NCI-H748 (cell line): ENCODE measurements at regions not wholly inside any gene's neighbourhood (a gene's known extent, or its start where the extent isn't known, plus 50 kb on each side); places are given as distances from the start of the nearest gene placed in this dataset.

Experiments
- DNase-seq: peaks from one replicate; lab custom pipeline; 2025; ENCODE audit not compliant: unreplicated experiment; lab: John Stamatoyannopoulos, UW

DNA sequence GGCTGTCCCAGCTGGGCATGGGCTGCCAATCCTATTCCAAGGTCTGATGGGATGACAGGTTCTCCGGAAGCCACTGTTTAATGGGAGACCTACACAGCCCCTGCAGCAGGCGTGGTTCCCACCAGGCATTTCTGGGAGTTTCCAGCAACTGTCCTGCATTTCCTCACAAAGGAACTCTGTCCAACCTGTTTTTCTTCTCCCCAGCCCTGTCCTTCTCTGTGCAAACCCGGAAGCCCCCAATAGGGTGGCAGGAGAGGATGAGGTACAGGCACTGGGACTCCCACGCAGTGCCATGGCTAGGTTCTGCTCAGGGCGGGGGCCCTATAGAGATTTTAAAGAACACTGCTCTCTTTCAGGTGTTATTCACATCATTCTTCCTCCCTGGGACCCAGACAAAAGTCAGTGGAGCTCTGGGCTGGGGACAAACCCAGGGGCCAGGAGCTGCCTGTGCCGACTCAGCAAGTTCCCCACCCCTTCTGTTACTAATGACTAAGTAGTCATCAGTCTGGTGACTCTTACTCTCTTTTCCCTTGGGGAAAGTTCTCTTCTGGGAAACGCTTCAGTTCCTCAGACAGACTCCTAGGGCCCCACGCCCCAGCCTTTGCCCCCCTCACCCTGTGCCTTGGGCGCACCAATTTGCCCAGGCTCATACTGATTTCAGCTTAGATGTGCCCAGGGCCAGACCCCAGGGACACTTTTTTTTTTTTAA, 97.7 kb downstream of the CD47 start:
- no peak for DNase-seq

DNA sequence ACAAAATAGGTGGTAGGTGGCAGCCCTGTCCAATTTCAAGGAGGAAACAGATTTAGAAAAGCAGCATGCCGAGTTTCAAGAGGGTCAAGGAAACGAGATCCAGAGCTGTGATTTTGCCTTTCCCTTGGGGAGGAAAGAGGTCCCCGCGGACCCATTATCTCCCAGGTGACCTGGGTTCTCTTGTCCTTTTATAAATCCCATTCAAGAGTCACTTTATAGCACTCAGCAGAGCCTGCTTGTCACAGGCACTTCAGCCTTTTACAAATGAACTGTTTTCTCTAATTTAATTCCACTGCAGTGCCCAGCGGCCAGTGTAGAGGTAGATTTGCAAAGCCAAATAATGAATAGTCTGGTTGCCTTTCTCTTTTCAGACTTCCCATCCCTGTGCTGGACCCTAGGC, 99.9 kb downstream of the CD47 start:
- DNase-seq: no peak

DNA sequence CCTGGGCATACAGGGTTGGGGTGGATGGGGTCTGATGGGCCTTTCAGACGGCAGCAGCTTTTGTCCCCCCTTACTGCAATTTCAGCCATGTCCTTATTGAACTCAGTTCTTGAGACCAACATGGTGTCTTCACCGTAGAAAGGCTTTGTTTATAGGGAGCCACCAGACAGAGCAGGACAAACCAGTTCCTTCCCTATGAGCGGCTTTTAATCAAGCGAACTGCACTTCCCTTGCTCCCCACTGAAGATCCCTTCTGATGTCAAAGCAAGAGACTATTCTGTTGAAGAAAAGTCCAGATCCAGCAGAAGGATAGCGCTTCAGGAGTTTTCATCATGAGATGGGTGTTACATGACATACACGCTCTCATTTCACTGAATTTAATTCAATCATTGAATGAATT, 100.4 kb downstream of the CD47 start:
- no peak for DNase-seq

DNA sequence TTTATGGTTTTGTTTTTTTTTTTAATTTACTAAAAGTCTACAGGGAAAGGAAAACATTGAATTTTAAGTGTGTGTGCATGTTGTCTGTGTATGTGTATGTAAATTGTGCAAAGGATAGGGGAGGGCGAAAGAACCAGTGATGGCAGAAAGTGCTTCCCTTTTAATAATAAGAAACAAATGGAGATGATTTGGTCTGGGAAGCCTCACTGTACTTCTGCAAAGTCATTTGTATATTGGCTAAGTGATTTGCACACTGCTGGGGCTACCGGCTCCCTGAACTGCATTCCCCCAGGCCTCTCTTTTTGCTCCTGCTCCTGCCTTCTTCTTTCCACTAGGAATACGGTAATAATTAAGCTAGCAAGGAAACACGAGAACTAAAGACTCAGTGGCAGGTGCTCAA, 101.2 kb downstream of the CD47 start:
- DNase-seq: no peak

DNA sequence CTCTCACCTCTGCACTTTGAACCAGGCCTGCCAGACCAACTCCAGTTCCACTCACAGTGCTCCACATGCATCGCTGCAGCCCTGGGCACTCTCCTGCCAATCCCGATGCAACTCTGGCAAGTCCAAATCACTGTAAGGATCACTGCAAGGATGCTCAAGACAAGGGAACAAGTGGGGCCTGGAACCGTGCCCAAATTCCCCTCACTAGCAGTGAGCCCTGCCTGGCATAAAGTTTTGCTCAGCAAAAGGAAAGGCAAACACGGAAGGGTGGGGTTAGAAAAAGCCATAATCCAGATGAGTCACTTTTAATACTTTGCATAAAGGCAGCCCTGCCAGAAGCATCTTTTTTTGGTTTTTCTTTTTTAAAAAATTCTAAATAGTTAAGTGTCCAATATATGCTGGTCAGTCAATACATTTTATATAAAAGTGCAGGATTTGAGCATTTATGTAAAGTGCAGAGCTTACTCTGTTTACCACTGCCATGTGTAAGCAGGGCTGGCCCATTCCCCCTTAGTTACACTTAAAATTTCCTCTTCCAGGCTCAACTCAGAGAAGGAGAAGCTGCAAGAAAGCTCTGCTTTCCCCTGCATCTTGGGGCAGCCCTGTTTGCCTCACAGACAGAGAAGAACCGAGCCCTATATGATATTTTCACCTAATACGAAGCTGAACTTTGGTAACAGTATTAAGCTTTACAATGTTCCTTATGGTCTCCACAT, 102.2 kb downstream of the CD47 start:
- DNase-seq: peak; percentile 30

DNA sequence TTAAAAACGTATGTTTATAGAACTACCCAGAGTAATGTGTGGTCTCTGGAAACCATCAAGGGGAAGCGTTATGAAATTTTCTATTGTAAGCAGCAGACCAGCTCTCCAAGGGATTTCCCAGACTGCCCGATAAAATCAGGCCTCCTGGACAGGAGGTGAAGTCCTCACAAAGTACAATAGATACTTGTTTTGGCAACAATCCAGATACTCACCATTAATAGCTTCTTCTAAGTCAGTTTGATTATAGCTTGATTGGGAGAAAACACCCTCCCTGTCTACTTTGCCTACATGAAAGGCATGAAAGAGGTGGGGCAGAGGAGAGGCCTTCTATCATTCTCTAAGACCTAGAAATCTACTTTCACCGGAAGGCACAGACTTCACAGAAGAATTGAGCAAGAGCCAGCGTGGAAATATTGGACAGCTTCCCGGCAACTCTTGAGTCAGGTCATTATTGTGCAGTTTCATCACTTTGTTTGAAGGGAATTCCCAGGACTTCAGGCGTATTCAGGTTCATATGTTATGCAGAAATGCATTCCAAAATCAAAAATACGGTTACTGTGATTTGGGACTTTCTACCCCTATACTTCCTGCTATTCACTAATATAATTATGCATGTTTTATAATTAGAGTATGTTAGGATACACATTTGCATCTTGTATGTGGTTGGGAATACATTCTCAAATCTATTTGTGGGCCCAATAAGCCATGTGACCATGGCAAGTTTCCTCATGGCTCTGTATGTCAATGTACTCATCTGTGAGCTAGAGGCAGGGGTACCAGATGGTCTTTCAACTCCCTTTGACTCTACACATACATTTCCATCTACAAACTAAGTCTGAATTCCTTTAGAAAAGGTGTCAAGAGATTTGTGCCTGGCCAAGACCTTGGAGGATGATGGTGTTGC, 103.5 kb downstream of the CD47 start:
- DNase-seq: peak; percentile 76

DNA sequence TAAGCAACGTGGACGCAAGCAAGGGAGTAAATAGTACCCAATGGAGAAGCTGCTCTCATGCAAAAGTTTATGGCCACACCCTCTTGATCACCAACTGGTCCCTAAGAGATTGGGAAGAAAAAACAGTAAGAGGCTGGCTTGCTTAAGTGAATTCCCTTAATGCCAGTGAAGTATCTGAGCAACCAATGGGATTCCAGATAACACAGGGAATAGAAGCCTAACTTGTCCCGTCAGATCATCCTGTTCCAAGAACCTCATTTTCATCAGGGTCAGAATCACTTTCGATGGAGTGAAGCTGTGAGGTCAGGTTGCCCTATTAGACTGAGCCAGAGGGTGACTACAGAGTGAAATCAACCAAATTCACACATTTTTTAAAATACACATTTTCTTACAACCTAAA, 104.3 kb downstream of the CD47 start:
- DNase-seq: no peak

DNA sequence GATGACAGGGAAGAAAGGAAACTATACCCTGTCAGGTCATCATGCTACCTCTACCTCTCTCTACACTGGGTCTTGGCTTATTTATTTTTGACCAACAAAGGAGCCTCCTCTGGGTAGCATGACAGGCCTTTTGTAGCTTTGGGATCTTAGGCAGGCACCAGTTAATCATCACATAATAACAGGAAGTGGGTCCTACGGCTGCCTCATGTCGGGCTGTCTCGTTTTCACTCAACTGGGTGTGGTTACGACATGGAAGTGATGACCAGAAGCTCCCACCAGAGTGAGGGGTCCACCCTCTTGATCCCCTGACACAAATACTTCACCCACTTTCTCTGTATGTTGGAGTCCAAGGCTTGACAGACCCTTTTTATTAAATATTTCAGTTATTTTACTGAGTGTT, 105.3 kb downstream of the CD47 start:
- DNase-seq: peak; percentile 56

DNA sequence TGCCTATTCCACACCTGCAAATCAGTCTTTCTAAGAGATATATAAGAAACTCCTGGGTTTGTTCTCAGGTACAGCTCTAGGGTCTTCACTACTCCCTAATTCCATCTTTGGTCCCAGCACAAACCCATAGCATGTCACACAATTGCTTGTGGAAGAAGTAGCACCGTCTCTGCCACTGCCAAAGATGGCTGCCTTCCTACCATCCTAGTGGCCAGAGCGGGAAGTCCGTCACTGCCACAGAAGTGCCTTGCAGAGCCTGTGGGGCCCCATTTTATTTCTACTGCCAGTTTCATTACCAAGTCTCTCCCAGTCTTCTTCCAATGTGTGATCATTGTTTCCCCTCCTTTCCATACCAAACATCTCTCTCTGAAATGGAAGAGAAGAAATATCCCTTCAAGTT, 107.6 kb downstream of the CD47 start:
- DNase-seq: no peak

DNA sequence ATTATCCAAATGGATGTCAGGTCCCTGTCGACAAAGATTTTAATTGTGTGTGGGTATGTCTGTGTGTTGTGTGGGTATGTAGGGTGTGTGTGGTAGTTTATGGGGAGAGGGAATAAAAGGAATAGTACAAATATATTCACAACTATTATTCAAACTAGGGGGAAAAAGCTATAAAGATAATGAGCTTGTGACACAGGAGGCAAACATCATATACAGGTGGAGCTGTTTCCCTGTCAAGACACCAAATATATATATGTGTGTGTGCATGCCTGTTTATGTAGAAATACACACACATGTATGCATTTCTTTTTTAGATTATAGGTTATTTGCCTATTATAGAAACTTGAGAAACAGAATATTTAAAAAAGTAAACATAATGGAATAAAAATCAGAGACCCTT, 108.7 kb downstream of the CD47 start:
- DNase-seq: no peak

DNA sequence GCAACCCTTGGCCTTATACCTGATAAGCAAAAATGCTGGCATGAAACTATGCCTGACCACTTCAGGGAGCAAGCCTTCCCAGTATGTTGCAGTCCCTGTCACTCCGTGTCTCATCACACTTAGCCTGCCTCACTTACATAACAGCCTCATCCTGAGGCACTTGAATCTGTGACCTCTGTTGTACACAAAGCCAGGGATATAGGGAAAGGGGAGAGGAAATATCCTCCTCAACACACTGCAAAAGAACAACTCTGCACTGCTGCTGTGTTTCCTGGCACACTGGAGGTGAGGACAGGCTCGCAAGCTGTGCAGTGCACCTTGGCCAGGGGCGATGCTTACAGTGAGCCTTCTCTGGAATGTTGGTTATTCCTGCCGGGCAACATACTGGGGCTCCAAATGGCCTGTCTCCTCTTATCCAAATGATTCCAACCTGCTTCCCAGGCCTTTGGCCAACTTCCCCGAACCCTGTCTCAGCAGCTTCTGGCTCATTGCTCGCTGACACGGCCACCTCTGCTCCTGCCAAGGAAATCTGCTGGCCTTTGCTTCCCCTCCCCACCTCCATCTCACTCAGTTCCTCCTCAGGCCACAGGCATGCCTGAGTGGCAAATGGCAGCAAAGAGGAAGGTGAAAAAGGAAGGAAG, 109.2 kb downstream of the CD47 start:
- no peak for DNase-seq

DNA sequence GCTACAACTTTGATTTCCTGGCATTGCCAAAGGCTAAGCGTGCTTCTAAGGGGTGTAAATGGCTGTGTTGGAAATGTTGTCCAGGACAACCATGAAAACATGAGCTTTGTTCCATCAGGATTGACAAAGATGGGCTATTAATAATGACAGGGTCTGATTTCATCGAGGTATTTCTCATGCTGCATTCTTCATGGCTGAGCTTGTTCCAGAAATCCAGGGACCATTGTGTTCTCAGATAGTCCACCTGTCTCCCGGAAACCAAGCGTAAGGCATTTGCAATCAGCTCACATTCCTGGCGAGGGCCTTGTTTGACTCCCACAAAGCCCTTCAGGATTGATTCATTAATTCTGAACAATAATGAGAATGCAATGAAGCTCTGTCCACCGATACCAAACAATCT, 111.3 kb downstream of the CD47 start:
- DNase-seq: no peak

DNA sequence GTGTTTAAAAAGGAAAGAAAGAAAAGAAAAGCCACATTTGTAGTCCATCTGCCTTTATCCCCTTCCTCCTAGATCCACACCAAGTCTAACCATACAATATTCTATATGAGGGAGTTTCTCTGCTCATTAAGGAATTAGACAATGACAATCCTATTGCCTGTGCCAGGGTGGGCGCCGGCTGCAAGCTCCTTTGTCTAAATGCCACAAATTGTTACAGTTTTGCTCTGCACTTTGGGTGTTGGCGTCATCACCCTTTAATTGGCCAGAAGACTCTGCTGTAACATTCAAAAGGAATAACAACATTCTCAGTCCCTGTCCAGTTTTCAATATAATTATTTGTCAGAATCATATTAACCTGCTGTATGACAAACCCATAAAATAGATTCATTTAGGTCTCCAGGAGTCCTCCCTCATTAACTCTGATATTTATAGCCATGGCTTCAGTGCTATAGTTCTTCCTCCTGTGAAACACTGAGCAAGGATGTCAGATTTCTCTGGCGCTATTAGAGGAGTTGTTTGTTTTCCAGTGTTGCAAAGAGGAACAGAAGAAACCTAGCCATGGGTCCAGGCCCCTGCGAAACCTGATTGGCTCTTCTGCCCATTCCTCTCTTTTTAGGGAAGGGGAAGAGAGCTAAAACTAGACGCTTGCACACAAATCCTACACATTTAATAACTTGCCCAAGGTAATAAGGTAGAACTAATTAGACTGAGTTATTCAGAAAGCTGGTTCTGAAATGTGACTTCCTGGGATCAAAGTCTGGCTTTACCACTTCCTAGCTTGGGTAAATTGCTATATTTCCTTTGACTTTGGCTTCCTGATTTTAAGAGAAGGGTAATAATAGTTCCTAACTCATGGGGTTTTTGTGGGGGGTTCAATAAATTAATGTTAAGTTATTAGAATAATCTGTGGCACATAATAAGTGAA, 112.4 kb downstream of the CD47 start:
- no peak for DNase-seq

DNA sequence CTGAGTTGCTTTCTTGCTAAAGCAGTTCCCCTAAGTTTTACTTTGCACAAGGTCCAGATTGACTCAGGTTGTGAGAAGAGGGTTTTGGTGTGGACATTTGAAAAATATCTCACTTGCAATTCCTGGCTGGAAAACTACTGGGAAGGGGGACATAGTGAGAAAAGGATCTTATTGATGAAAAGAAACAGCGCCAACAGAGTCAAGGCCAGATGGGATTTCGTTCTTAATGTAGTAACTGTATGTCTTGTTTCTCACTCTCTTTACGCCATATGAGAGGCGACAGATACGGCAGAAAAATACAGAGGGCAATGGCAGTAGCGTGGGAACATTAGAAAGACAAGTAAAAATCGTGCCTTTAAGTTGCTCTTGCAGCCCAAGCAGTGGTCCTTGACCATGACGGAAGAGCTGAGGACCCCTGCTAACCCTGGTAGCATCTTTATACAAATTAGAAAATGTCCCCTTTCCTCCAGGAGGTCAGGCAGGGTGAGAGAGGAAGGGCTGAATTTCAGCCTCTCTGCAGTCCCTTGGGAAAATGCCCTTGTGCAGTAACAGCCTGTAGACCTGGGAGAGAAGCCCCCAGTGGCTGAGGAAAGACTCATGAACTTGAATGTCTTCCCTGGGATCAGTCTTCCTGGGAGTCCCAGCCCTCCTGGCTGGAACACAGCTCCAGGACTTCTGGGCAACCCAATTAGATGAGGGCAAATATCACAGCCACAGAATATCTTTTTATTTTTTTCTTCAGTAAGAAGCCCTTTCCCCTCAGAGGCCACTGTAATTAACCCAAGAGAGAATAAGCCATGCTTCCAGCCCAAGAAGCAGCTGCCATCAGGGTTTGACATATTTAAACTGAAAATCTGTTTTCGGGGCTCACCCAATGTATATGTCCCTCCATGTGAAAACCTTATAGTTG, 113.4 kb downstream of the CD47 start:
- DNase-seq: no peak

DNA sequence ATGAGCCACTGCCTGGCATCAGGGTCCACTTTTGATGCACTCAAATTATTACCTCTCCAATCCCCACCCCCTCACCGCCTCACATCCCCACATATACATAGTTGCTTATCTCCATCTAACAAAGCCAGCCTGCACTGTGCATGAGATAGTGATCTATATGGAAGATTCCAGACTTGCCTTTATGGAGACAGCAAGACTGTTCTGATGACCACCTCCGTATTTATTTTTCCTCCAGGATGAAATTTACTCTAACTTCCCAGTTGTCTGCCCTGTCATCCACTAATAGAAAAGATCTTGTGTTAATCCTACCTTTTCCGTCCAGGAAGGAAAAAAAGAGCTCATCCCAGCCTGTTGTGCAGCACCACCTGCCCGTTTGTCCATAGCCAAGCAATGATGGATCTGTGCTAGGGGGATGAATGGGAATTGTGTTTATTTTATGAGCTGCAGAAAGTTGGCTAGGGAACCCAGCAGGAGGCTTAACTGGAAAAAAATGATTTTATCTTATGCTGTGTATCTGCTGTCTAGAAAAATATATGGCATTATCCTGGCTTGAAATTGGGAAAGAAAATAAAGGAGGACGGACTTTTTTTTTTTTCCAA, 114.5 kb downstream of the CD47 start:
- DNase-seq: peak; percentile 3

DNA sequence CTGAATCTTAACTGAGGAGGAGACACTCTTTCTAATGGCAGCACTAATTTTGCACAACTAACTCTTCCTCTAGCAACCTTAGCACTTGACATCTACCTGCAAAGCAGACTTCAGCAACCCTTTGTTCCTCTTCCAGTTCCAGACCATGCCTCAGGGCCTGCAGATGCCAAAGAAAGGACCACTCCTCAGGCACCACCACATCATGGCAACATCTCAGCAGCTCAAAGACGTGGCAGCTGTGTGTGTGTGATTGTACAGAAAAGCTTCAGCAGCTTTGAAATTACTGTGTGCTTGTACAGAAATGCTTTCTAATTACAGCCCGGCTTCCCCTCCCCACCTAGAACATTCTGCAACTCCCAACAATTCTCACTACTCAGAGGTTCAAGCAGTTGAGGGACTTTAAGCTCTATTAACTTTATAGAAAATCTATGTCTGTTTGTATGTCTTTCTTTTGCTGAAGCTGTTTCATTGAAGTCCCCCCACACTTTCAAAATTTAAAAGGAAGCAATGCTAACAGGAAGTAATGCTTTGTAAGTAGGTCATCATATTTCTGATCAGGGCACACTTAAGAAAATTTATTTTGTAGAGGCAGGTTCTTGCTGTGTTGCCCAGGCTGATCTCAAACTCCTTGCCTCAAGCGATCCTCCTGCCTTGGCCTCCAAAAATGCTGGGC, 115.2 kb downstream of the CD47 start:
- DNase-seq: no peak

DNA sequence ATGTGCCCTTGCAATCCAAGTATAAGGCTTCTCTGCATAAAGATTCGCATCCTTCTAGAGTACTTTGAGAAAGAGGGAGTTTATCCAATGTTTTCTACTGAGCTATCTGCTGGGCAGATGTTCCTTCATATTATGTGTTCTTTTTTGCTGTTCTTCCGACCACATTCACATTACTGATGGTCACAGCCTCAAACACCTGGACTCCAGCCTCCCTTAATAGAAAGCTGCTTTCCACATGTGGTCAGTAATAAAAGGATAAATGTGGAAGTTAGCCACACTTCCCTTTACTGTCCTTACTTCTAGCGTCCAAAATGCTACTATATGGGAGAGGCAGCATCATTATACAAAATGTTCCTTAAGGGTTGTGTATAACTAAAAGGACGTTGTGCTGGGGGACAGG, 116.9 kb downstream of the CD47 start:
- DNase-seq: no peak

DNA sequence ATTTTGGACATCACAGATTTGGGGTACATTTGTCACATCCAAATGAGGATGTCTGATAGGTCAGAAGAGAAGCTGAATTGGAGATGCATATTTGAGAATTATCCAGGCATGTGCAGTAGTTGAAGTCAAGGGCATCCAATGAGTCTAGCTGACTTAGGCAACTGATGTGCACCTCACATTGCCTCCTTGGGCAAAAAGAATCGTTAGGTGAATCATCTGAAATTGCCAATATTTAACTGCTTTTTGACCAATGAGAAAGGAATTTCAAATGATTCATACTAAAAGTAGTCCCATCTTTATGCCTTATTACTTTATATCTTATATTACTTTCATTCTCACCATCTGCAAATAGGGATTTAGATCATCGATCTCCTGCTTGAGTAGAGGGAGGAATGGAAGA, 117.7 kb downstream of the CD47 start:
- DNase-seq: no peak
